ENCODE measurements at regions not wholly inside any gene's neighbourhood (a gene's known extent, or its start where the extent isn't known, plus 50 kb on each side); places are given as distances from the start of the nearest gene placed in this dataset.
A peak's percentile ranks its signal among the peaks of the same experiment; 100 is the strongest.

DNA sequence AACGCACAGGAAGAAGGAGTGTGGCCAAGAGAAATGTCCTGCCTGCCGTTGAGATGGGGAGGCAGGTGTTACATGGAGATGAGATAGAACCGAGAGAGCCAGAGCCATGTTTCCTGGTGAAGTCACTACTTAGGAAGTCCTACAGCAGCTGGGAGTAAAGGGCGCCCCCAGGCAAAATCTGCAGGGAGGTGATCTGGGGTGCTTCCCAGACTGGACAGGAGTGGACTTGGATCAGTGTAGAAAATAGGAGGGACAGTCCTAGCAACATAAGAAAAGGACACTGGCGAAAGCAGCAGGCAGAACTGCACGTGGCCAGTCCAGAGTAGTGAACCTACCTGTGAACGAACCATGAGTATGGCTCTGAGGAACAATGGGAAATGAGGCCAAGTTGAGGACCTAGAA lies 85.3 kb downstream of the CD164 start (continued):
- TF ChIP-seq, protein P1, sequence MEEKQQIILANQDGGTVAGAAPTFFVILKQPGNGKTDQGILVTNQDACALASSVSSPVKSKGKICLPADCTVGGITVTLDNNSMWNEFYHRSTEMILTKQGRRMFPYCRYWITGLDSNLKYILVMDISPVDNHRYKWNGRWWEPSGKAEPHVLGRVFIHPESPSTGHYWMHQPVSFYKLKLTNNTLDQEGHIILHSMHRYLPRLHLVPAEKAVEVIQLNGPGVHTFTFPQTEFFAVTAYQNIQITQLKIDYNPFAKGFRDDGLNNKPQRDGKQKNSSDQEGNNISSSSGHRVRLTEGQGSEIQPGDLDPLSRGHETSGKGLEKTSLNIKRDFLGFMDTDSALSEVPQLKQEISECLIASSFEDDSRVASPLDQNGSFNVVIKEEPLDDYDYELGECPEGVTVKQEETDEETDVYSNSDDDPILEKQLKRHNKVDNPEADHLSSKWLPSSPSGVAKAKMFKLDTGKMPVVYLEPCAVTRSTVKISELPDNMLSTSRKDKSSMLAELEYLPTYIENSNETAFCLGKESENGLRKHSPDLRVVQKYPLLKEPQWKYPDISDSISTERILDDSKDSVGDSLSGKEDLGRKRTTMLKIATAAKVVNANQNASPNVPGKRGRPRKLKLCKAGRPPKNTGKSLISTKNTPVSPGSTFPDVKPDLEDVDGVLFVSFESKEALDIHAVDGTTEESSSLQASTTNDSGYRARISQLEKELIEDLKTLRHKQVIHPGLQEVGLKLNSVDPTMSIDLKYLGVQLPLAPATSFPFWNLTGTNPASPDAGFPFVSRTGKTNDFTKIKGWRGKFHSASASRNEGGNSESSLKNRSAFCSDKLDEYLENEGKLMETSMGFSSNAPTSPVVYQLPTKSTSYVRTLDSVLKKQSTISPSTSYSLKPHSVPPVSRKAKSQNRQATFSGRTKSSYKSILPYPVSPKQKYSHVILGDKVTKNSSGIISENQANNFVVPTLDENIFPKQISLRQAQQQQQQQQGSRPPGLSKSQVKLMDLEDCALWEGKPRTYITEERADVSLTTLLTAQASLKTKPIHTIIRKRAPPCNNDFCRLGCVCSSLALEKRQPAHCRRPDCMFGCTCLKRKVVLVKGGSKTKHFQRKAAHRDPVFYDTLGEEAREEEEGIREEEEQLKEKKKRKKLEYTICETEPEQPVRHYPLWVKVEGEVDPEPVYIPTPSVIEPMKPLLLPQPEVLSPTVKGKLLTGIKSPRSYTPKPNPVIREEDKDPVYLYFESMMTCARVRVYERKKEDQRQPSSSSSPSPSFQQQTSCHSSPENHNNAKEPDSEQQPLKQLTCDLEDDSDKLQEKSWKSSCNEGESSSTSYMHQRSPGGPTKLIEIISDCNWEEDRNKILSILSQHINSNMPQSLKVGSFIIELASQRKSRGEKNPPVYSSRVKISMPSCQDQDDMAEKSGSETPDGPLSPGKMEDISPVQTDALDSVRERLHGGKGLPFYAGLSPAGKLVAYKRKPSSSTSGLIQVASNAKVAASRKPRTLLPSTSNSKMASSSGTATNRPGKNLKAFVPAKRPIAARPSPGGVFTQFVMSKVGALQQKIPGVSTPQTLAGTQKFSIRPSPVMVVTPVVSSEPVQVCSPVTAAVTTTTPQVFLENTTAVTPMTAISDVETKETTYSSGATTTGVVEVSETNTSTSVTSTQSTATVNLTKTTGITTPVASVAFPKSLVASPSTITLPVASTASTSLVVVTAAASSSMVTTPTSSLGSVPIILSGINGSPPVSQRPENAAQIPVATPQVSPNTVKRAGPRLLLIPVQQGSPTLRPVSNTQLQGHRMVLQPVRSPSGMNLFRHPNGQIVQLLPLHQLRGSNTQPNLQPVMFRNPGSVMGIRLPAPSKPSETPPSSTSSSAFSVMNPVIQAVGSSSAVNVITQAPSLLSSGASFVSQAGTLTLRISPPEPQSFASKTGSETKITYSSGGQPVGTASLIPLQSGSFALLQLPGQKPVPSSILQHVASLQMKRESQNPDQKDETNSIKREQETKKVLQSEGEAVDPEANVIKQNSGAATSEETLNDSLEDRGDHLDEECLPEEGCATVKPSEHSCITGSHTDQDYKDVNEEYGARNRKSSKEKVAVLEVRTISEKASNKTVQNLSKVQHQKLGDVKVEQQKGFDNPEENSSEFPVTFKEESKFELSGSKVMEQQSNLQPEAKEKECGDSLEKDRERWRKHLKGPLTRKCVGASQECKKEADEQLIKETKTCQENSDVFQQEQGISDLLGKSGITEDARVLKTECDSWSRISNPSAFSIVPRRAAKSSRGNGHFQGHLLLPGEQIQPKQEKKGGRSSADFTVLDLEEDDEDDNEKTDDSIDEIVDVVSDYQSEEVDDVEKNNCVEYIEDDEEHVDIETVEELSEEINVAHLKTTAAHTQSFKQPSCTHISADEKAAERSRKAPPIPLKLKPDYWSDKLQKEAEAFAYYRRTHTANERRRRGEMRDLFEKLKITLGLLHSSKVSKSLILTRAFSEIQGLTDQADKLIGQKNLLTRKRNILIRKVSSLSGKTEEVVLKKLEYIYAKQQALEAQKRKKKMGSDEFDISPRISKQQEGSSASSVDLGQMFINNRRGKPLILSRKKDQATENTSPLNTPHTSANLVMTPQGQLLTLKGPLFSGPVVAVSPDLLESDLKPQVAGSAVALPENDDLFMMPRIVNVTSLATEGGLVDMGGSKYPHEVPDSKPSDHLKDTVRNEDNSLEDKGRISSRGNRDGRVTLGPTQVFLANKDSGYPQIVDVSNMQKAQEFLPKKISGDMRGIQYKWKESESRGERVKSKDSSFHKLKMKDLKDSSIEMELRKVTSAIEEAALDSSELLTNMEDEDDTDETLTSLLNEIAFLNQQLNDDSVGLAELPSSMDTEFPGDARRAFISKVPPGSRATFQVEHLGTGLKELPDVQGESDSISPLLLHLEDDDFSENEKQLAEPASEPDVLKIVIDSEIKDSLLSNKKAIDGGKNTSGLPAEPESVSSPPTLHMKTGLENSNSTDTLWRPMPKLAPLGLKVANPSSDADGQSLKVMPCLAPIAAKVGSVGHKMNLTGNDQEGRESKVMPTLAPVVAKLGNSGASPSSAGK (IDR thresholded peaks at IDR 0.05), result peak; percentile 77
- TF ChIP-seq, protein P2, sequence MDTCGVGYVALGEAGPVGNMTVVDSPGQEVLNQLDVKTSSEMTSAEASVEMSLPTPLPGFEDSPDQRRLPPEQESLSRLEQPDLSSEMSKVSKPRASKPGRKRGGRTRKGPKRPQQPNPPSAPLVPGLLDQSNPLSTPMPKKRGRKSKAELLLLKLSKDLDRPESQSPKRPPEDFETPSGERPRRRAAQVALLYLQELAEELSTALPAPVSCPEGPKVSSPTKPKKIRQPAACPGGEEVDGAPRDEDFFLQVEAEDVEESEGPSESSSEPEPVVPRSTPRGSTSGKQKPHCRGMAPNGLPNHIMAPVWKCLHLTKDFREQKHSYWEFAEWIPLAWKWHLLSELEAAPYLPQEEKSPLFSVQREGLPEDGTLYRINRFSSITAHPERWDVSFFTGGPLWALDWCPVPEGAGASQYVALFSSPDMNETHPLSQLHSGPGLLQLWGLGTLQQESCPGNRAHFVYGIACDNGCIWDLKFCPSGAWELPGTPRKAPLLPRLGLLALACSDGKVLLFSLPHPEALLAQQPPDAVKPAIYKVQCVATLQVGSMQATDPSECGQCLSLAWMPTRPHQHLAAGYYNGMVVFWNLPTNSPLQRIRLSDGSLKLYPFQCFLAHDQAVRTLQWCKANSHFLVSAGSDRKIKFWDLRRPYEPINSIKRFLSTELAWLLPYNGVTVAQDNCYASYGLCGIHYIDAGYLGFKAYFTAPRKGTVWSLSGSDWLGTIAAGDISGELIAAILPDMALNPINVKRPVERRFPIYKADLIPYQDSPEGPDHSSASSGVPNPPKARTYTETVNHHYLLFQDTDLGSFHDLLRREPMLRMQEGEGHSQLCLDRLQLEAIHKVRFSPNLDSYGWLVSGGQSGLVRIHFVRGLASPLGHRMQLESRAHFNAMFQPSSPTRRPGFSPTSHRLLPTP (IDR thresholded peaks at IDR 0.05; ENCODE audit: borderline replicate concordance, extremely low read depth, insufficient read length), result no peak
- TF ChIP-seq, protein P3, sequence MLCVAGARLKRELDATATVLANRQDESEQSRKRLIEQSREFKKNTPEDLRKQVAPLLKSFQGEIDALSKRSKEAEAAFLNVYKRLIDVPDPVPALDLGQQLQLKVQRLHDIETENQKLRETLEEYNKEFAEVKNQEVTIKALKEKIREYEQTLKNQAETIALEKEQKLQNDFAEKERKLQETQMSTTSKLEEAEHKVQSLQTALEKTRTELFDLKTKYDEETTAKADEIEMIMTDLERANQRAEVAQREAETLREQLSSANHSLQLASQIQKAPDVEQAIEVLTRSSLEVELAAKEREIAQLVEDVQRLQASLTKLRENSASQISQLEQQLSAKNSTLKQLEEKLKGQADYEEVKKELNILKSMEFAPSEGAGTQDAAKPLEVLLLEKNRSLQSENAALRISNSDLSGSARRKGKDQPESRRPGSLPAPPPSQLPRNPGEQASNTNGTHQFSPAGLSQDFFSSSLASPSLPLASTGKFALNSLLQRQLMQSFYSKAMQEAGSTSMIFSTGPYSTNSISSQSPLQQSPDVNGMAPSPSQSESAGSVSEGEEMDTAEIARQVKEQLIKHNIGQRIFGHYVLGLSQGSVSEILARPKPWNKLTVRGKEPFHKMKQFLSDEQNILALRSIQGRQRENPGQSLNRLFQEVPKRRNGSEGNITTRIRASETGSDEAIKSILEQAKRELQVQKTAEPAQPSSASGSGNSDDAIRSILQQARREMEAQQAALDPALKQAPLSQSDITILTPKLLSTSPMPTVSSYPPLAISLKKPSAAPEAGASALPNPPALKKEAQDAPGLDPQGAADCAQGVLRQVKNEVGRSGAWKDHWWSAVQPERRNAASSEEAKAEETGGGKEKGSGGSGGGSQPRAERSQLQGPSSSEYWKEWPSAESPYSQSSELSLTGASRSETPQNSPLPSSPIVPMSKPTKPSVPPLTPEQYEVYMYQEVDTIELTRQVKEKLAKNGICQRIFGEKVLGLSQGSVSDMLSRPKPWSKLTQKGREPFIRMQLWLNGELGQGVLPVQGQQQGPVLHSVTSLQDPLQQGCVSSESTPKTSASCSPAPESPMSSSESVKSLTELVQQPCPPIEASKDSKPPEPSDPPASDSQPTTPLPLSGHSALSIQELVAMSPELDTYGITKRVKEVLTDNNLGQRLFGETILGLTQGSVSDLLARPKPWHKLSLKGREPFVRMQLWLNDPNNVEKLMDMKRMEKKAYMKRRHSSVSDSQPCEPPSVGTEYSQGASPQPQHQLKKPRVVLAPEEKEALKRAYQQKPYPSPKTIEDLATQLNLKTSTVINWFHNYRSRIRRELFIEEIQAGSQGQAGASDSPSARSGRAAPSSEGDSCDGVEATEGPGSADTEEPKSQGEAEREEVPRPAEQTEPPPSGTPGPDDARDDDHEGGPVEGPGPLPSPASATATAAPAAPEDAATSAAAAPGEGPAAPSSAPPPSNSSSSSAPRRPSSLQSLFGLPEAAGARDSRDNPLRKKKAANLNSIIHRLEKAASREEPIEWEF (CRISPR knock-in tag; IDR thresholded peaks at IDR 0.05), result no peak
- TF ChIP-seq, protein P4, sequence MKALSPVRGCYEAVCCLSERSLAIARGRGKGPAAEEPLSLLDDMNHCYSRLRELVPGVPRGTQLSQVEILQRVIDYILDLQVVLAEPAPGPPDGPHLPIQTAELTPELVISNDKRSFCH (CRISPR knock-in tag; IDR thresholded peaks at IDR 0.05), result no peak
- TF ChIP-seq, protein P4 (tag; IDR thresholded peaks at IDR 0.05), result no peak
- TF ChIP-seq ZNF707 (CRISPR knock-in tag; conservative IDR thresholded peaks at IDR 0.05) (no peak), ETV1 (tag; conservative IDR thresholded peaks at IDR 0.05; ENCODE audit: low read depth) (peak; percentile 53; the same call in 1 of the 2 replicates)

Data from K562 (cell line).